Thyroid gland (tissue), 4 donors: ENCODE measurements at regions not wholly inside any gene's neighbourhood (a gene's known extent, or its start where the extent isn't known, plus 50 kb on each side); places are given as distances from the start of the nearest gene placed in this dataset. TPM values are rescaled to one million over a fixed set of nuclear protein-coding genes. Genes with fewer than 3 reads are reported as not detected.

Experiments
- DNase-seq, 2 donors: peaks; one replicate each; pipeline ENCODE4 v3.0.0-alpha.2; 2019
- H3K27ac ChIP-seq, 3 donors: fragments of 200-600 bp; sonication (generic); 1 replicate in 2 of 3; 2 replicates in 1 of 3; pipeline ENCODE4 v1.5.1; 2016 to 2019; ENCODE audit warnings: mild to moderate bottlenecking in 1 of 3, moderate library complexity in 1 of 3
- H3K27me3 ChIP-seq: fragments of 200-600 bp; sonication (generic); one replicate; pipeline ENCODE4 v1.5.1; 2019
- H3K36me3 ChIP-seq, 2 donors: fragments of 200-600 bp; sonication (generic); one replicate each; pipeline ENCODE4 v1.5.1; 2016 to 2019
- H3K4me1 ChIP-seq, 2 donors: fragments of 200-600 bp; sonication (generic); one replicate each; pipeline ENCODE4 v1.5.1; 2017 to 2019
- H3K4me3 ChIP-seq, 3 donors: fragments of 200-600 bp; sonication (generic); replicated peaks in 1 of 3; 1 replicate in 2 of 3; 2 replicates in 1 of 3; pipeline ENCODE4 v1.5.1; 2016; ENCODE audit warnings: mild to moderate bottlenecking in 1 of 3
- H3K9me3 ChIP-seq: fragments of 200-600 bp; sonication (generic); one replicate; pipeline ENCODE4 v1.5.1; 2017
- CTCF ChIP-seq, 6 experiments: fragments of 200-600 bp in 3 of 6; fragments of 450-650 bp in 3 of 6; sonication (generic) in 3 of 6; IDR thresholded peaks; one replicate each; pipeline ENCODE4 v1.5.1; 2016 to 2019; ENCODE audit warnings: antibody characterized with exemption in 6 of 6, mild to moderate bottlenecking in 2 of 6, inconsistent platforms in 1 of 6, moderate library complexity in 1 of 6
- POLR2A ChIP-seq, 2 donors: fragments of 450-650 bp; IDR thresholded peaks; one replicate each; pipeline ENCODE4 v1.6.1; 2017; ENCODE audit warnings: antibody characterized with exemption in 2 of 2, mild to moderate bottlenecking in 2 of 2, moderate library complexity in 1 of 2
- WGBS, 2 donors: methylation state at CpG; one replicate each; pipeline ENCODE4 v1.1.5; 2017; 5-methylcytosine and 5-hydroxymethylcytosine counted together
- intact Hi-C: fragments of 100-400 bp; cut with DNase I; formaldehyde crosslinking; loops from one replicate; pipeline ENCODE4 v1.15.1; 2023
- small RNA-seq: library from RNA; depleted of rRNA; stranded (forward); fragments of <200 nt; gene quantifications from one replicate; pipeline ENCODE3, GENCODE V24; 2016

DNA sequence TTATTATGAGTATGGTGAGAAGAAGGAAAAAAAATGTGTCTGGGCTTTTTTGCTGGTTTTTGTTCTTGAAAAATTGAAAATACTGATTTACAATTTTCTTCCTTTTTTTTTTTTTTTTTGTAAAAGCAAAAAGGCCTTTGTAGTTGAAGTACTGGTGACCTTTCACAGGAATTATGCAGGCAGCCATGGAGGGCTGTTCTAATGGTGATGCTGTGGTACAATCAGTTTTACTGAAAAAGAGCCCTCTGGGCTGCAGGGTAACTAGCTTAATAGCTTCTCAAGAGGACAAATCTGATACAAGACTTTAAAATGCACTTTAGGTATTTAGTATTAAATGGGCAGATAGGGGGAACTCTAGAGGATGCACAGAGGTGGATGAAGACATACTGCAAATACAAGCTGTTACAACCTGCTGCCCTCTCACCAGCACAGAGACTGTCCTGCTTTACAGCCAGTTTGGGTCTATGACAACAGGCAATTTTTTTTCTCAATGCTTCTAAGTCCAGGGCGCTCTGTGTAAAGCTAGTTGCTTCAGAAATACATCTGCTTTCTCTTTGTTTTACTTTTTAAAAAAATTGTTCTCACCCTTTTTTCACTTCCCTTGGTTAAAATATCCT is 61.6 kb upstream of the HS3ST5 start:
- Histone ChIP-seq H3K27ac (no peak overlapping the region), H3K4me1 (no peaks in the 10 kb centered on the region), H3K36me3 (no peaks in the 10 kb centered on the region), H3K9me3 (no peaks in the 10 kb centered on the region), H3K27me3 (no peaks in the 10 kb centered on the region), H3K4me3 (no peak overlapping the region)
- intact Hi-C loops = no loop called here
- DNase-seq = no peak
- 86% methylated on average over 1 of the region's 1 CpG for WGBS, 2 donors
- TF ChIP-seq CTCF (IDR thresholded peaks at IDR 0.05) = no peak
- TF ChIP-seq POLR2A (IDR thresholded peaks at IDR 0.05) = no peak

- no peak overlapping the region for H3K27ac ChIP-seq
- DNase-seq = no peak
- H3K4me3 ChIP-seq = no peak overlapping the region
- 45 to 68% methylated on average over 1 of the region's 1 CpG for WGBS, 2 donors
- no peaks in the 10 kb centered on the region for H3K9me3 ChIP-seq
- no peaks in the 10 kb centered on the region for H3K4me1 ChIP-seq
- no peak for TF ChIP-seq POLR2A (IDR thresholded peaks at IDR 0.05)
- no peak for TF ChIP-seq CTCF (IDR thresholded peaks at IDR 0.05)
- H3K36me3 ChIP-seq = no peaks in the 10 kb centered on the region
- H3K27me3 ChIP-seq = no peaks in the 10 kb centered on the region
- intact Hi-C loops = no loop called here
These were observed 61.0 kb upstream of the HS3ST5 start for GRCh38 chr6:114403858-114404257.

GRCh38 chr6:114398481-114398880 is 55.7 kb upstream of the HS3ST5 start:
- no peaks in the 10 kb centered on the region for H3K4me1 ChIP-seq
- no peaks in the 10 kb centered on the region for H3K36me3 ChIP-seq
- intact Hi-C loops = no loop called here
- WGBS, 2 donors = 40 to 41% methylated on average over 2 of the region's 2 CpGs
- no peak for TF ChIP-seq CTCF (IDR thresholded peaks at IDR 0.05)
- TF ChIP-seq POLR2A (IDR thresholded peaks at IDR 0.05) = no peak
- no peak for DNase-seq
- H3K27ac ChIP-seq = no peak overlapping the region
- no peak overlapping the region for H3K4me3 ChIP-seq
- H3K9me3 ChIP-seq = no peaks in the 10 kb centered on the region
- no peaks in the 10 kb centered on the region for H3K27me3 ChIP-seq

Small RNA genes lying in the stretch of these regions (small RNA-seq; reads per million reads assigned to genes)
- gene AL606845.1 (not detected), gene RNU6-475P (not detected)
